Lower lobe of right lung (tissue), 2 donors: ENCODE measurements at regions not wholly inside any gene's neighbourhood (a gene's known extent, or its start where the extent isn't known, plus 50 kb on each side); places are given as distances from the start of the nearest gene placed in this dataset.
"Not testable (repeated sequence)": the region's sequence is repeated elsewhere in the genome, so short reads cannot be mapped to it uniquely, and the experiment has no call there.

Source experiments
- ATAC-seq, 2 donors: fragments of 200-7000 bp; cut with Tn5 transposase; one replicate each; pipeline ENCODE4 v1.9.1; 2020 to 2022; ENCODE audit warnings: mild to moderate bottlenecking in 2 of 2, moderate library complexity in 2 of 2
- DNase-seq: peaks from one replicate; pipeline ENCODE4 v3.0.0-alpha.2; 2020
- H3K27ac ChIP-seq: fragments of 200-600 bp; one replicate; pipeline ENCODE4 v1.8.0; 2022
- H3K27me3 ChIP-seq: fragments of 200-600 bp; one replicate; pipeline ENCODE4 v1.8.0; 2022; ENCODE audit warnings: low read depth
- H3K36me3 ChIP-seq: fragments of 200-600 bp; one replicate; pipeline ENCODE4 v1.8.0; 2022; ENCODE audit warnings: mild to moderate bottlenecking
- H3K4me1 ChIP-seq: fragments of 200-600 bp; one replicate; pipeline ENCODE4 v1.8.0; 2022
- H3K4me3 ChIP-seq: fragments of 200-600 bp; one replicate; pipeline ENCODE4 v1.8.0; 2022; ENCODE audit warnings: mild to moderate bottlenecking
- H3K9me3 ChIP-seq: fragments of 200-600 bp; one replicate; pipeline ENCODE4 v1.8.0; 2022
- intact Hi-C: fragments of 100-400 bp; cut with DNase I; formaldehyde crosslinking; loops from one replicate; pipeline ENCODE4 v1.11.0; 2022
- TF ChIP-seq, protein P1 (sequence below): fragments of 200-600 bp; IDR thresholded peaks from one replicate; pipeline ENCODE4 v1.8.0; 2022; ENCODE audit warnings: antibody characterized with exemption, mild to moderate bottlenecking
- donor health status: DM: no; HTN: yes; CAD: no; lungs with severe emphysema.

DNA sequence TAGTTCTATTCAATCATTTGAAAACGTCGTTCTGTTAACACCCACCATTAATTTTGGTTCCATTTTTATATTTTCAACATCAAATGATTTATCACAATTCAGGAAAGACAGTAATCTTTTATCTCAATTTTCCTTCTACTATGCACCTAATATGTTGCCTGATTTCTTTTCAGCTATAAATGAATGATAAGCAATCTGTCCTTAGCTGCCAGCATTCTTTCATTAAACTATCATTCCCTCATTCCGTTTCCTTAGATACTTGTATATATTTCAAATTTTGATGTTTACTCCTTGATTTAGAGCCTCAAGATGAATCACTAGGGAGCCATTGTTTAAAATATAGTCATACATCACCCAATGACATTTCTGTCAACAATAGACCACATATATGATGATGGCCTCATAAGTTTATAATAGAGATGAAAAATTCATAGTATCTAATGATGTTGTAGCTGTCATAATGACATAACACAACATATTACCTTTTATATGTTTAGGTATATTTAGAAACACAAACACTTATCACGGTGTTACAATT, 661.7 kb downstream of the IPMK start:
- Histone ChIP-seq H3K27me3 (no peaks in the 10 kb centered on the region), H3K36me3 (no peaks in the 10 kb centered on the region), H3K4me3 (no peak overlapping the region), H3K9me3 (no peaks in the 10 kb centered on the region), H3K4me1 (no peaks in the 10 kb centered on the region), H3K27ac (no peak overlapping the region)
- no peak for DNase-seq
- TF ChIP-seq, protein P1, sequence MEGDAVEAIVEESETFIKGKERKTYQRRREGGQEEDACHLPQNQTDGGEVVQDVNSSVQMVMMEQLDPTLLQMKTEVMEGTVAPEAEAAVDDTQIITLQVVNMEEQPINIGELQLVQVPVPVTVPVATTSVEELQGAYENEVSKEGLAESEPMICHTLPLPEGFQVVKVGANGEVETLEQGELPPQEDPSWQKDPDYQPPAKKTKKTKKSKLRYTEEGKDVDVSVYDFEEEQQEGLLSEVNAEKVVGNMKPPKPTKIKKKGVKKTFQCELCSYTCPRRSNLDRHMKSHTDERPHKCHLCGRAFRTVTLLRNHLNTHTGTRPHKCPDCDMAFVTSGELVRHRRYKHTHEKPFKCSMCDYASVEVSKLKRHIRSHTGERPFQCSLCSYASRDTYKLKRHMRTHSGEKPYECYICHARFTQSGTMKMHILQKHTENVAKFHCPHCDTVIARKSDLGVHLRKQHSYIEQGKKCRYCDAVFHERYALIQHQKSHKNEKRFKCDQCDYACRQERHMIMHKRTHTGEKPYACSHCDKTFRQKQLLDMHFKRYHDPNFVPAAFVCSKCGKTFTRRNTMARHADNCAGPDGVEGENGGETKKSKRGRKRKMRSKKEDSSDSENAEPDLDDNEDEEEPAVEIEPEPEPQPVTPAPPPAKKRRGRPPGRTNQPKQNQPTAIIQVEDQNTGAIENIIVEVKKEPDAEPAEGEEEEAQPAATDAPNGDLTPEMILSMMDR = no peak
- intact Hi-C loops = no loop called here
- no peak for ATAC-seq

DNA sequence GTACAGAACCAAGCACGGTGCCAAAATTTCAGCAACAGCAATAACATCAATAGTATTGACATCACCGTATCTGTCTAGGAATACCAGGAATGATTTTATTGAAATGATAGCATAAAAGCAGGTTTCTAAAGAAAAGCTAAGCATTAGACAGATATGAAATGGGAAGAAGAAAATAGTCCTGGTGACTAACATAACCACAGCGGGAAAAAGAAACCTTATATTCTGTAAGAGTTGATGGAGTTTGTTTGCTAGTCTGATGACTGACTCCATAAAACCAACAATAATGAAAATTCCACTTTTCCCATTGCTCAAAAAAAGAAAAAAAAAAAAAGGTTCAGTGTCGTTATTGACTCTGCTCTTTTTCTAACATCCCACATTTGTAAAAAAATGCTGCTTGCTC, 668.3 kb downstream of the IPMK start:
- Histone ChIP-seq H3K4me1 (no peaks in the 10 kb centered on the region), H3K36me3 (no peaks in the 10 kb centered on the region), H3K9me3 (no peaks in the 10 kb centered on the region), H3K27ac (no peak overlapping the region), H3K4me3 (no peak overlapping the region), H3K27me3 (no peaks in the 10 kb centered on the region)
- intact Hi-C loops = no loop called here
- DNase-seq (no peak), ATAC-seq (no peak)
- TF ChIP-seq, protein P1 = no peak

DNA sequence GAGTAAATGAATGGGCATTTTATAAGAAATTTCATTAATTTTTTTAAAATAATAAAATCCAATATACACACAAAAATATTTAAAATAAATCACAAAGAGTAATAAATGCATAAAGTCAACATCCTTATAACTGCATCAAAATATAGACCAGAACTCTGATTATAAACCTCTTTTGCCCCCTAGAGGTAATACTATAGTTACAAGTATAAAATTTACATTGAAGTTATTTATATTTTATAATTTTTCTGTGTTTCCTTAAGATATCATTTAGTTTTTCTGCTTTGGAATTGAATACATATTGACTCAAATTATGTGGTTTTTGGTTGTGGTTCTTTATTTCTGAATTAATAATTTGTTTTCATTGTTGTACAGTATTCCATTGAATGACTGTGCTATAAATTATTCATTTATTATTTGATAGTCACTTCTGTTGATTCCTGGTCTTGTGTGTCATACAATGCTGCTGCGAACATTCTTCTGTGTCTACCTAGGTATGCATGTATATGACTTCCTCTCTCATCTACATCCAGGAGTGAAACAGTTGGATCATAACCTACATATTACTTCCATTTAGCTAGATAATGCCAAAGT, 673.6 kb downstream of the IPMK start:
- DNase-seq (no peak), ATAC-seq (no peak)
- H3K4me1 ChIP-seq = no peaks in the 10 kb centered on the region
- H3K9me3 ChIP-seq = no peaks in the 10 kb centered on the region
- H3K4me3 ChIP-seq = no peak overlapping the region
- intact Hi-C loops = no loop called here
- no peak overlapping the region for H3K27ac ChIP-seq
- H3K27me3 ChIP-seq = no peaks in the 10 kb centered on the region
- TF ChIP-seq, protein P1 = no peak
- no peaks in the 10 kb centered on the region for H3K36me3 ChIP-seq

DNA sequence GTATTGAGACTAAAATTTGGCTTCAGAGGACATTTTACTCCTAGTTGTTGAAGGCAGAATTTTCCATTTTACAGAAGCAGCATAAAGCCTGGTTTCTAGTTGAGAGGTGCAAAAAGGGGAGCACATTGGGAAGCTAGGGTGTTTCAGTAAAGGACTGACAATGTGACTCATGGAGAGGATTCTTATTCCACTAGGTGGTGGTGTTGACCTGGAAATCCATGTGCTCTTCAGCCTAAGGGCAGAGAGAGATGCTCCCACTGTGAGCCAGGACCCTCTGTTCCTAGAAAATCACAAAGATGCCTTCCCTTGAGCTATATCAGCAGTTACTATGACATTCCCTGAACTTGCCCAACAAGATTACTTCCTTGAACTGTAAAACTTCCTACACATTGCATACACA, 687.8 kb downstream of the IPMK start:
- DNase-seq (no peak), ATAC-seq (peak in 1 of 2 donors; percentile 68)
- H3K27me3 ChIP-seq = no peaks in the 10 kb centered on the region
- H3K9me3 ChIP-seq = no peaks in the 10 kb centered on the region
- intact Hi-C loops = no loop called here
- H3K36me3 ChIP-seq = no peaks in the 10 kb centered on the region
- no peaks in the 10 kb centered on the region for H3K4me1 ChIP-seq
- TF ChIP-seq, protein P1 = peak; percentile 29
- no peak overlapping the region for H3K4me3 ChIP-seq
- no peak overlapping the region for H3K27ac ChIP-seq

DNA sequence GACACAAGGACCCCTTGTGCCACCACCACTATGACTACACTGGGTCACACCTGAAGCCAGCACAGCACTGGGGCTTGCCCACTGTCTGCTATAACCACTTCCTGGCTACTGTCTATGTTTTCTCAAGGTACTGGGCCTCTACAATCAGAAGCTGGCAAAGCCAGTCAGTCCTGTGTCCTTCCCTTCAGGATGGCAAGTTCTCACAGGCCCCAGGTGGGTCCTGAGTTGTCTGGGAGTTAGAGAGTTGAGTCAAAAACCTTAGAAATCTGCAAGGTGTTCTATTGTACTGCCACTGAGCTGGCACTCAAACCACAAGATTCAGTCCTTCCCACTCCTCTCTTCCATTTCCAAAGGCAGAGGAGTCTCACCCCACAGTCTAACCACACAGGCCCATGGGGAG, 705.5 kb downstream of the IPMK start:
- Histone ChIP-seq H3K27ac (no peak overlapping the region), H3K4me1 (no peaks in the 10 kb centered on the region), H3K27me3 (no peaks in the 10 kb centered on the region), H3K4me3 (no peak overlapping the region), H3K9me3 (no peaks in the 10 kb centered on the region), H3K36me3 (no peaks in the 10 kb centered on the region)
- TF ChIP-seq, protein P1 = no peak
- ATAC-seq (no peak), DNase-seq (no peak)
- intact Hi-C loops = no loop called here

DNA sequence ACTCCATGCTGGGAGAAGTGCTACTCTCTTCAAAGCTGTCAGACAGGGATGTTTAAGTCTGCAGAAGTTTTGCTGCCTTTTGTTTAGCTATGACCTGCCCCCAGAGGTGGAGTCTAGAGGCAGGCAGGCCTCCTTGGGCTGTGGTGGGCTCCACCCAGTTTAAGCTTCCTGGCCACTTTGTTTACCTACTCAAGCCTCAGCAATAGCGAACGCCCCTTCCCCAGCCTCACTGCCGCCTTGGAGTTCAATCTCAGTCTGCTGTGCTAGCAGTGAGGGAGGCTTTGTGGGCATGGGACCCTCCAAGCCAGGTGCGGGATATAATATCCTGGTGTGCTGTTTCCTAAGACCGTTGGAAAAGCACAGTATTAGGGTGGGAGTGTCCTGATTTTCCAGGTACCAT, 715.9 kb downstream of the IPMK start:
- DNase-seq, H3K4me3 ChIP-seq, ATAC-seq, H3K9me3 ChIP-seq, H3K27ac ChIP-seq, intact Hi-C loops, H3K4me1 ChIP-seq, H3K27me3 ChIP-seq, H3K36me3 ChIP-seq: not testable (repeated sequence)
